GM20000 (cell line): ENCODE measurements at regions not wholly inside any gene's neighbourhood (a gene's known extent, or its start where the extent isn't known, plus 50 kb on each side); places are given as distances from the start of the nearest gene placed in this dataset.

Source experiments
- DNase-seq: peaks from one replicate; pipeline ENCODE4 v3.0.0; 2012; ENCODE audit warnings: low spot score
- CTCF ChIP-seq: IDR thresholded peaks from 2 replicates; pipeline ENCODE4 v1.5.1; 2012; ENCODE audit warnings: mild to moderate bottlenecking, control low read depth; ENCODE audit errors: extremely low read depth, missing control alignments

DNA sequence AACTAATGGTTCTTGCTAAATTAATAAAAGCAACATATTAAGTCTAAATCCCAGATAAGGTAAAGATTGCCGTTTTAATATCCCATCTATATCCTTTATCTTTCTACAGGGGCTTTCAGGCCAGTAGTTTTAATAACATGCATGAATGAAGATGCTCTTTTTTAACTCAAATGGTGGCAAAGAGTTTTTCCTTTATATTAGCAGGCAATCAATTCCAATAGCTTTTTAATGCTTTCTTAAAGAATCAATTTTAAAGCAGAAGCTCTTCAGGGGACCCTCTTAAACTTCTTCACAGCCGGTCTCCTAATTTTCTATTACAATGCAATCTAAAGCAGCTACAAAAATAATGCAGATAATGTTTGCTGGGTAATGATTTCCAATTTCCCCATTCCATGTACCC, 107.8 kb upstream of the HS3ST5 start:
- no peak for TF ChIP-seq CTCF
- no peak for DNase-seq

- TF ChIP-seq CTCF: no peak
These were observed 106.8 kb upstream of the HS3ST5 start for GRCh38 chr6:114449659-114450058.

GRCh38 chr6:114446342-114446741, 103.5 kb upstream of the HS3ST5 start:
- TF ChIP-seq CTCF: no peak
- no peak for DNase-seq

More at GRCh38 chr6:114449659-114450058, 106.8 kb upstream of the HS3ST5 start:
- no peak for DNase-seq

- DNase-seq: no peak
These were observed 103.0 kb upstream of the HS3ST5 start for GRCh38 chr6:114445846-114446245.

DNA sequence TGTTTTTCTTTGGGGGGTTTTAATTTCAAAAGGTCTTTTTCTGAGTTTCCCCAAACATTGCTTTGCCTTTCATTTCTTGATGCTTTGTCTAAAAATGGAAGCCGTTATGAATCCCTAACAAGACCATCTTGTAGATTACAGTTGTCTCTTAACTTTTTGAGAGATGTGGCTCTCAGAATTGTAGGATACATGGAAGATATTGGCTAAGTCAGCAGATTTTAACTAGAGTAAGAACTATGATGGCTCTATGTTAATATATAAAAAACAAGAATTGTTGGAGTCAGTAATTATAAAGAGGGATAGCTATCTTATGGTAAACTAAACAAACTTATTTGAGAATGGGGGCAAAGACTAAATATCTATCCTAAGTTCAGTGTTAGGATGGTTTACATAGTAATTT, 96.6 kb upstream of the HS3ST5 start:
- TF ChIP-seq CTCF: no peak
- no peak for DNase-seq

More at GRCh38 chr6:114445846-114446245, 103.0 kb upstream of the HS3ST5 start:
- no peak for TF ChIP-seq CTCF

- no peak for DNase-seq
- TF ChIP-seq CTCF: no peak
These were observed 94.4 kb upstream of the HS3ST5 start for GRCh38 chr6:114437235-114437634.

DNA sequence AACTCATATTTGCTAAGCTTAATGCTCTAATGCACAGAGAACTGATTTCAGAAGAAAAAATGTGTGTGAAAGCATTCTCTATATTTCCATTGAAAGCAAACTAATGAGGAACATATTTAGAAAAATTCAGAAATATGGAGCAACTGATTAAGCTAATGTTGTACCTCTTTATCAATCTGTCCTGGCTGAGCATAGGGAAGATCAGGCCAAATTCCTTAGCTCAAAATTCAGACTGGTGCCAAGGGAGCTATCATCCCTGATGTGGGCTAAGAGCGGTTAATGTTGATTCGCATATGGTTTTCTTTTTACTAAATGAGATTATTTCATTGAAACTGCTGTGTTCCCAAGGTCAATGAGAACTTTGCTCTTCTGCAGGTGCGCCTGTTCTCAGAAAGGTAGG, 93.9 kb upstream of the HS3ST5 start:
- no peak for TF ChIP-seq CTCF
- no peak for DNase-seq
